ENCODE measurements at regions not wholly inside any gene's neighbourhood (a gene's known extent, or its start where the extent isn't known, plus 50 kb on each side); places are given as distances from the start of the nearest gene placed in this dataset.

DNA sequence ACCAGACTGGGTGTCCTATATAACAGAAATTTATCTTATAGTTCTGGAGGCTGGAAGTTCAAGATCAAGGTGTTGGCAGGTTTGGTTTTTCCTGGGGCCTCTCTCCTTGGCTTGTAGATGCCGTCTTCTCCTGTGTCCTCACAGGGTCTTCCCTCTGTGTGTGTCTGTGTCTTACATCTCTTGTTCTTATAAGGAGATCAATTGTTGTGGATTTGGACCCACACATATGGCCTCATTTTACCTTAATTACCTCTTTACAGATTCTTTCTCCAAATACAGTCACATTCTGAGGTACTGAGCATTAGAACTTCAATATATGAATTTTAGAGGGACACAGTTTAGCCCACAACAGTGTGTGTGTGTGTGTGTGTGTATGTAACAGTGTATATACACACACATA, 74.5 kb downstream of the EDN1 start:
- Histone ChIP-seq H3K27ac (ENCODE audit: low read depth, low read length, poor library complexity, severe bottlenecking) (no peak overlapping the region), H3K4me2 (ENCODE audit: low read length) (no peak overlapping the region), H3K9me2 (ENCODE audit: insufficient read depth, low read length) (no peaks in the 10 kb centered on the region), H3K4me1 (ENCODE audit: insufficient read depth, low read length, poor library complexity, severe bottlenecking) (peaks cover 17% of the 10 kb centered on the region), H3K79me2 (ENCODE audit: insufficient read depth, low read depth, low read length) (no peaks in the 10 kb centered on the region), H2AFZ (ENCODE audit: low read length) (no peak overlapping the region), H4K20me1 (ENCODE audit: insufficient read depth, low read length) (no peaks in the 10 kb centered on the region), H3K36me3 (ENCODE audit: insufficient read depth, low read length) (no peaks in the 10 kb centered on the region), H3K4me3 (ENCODE audit: low read depth, low read length, poor library complexity, severe bottlenecking) (no peak overlapping the region), H3K9me3 (ENCODE audit: low read length) (no peaks in the 10 kb centered on the region)
- no peak for DNase-seq (ENCODE audit: low spot score)
- intact Hi-C loops (cut with micrococcal nuclease; ENCODE audit: unreplicated experiment): no loop called here
- TF ChIP-seq EZH2phosphoT487 (IDR thresholded peaks at IDR 0.05; ENCODE audit: borderline replicate concordance, low read depth, low read length): no peak
- TF ChIP-seq, protein P1, sequence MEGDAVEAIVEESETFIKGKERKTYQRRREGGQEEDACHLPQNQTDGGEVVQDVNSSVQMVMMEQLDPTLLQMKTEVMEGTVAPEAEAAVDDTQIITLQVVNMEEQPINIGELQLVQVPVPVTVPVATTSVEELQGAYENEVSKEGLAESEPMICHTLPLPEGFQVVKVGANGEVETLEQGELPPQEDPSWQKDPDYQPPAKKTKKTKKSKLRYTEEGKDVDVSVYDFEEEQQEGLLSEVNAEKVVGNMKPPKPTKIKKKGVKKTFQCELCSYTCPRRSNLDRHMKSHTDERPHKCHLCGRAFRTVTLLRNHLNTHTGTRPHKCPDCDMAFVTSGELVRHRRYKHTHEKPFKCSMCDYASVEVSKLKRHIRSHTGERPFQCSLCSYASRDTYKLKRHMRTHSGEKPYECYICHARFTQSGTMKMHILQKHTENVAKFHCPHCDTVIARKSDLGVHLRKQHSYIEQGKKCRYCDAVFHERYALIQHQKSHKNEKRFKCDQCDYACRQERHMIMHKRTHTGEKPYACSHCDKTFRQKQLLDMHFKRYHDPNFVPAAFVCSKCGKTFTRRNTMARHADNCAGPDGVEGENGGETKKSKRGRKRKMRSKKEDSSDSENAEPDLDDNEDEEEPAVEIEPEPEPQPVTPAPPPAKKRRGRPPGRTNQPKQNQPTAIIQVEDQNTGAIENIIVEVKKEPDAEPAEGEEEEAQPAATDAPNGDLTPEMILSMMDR (conservative IDR thresholded peaks at IDR 0.05; ENCODE audit: low read length): no peak
- ChIA-PET POLR2A (interaction anchor here (1.0 kb wide), 1 partner anchor 16 kb away, joined by 3 read pairs; no protein-coding TSS in a partner anchor), CTCF (ENCODE audit: unreplicated experiment) (no interaction called here)
- no TSS peak for BruUV-seq (replicated peaks)

DNA sequence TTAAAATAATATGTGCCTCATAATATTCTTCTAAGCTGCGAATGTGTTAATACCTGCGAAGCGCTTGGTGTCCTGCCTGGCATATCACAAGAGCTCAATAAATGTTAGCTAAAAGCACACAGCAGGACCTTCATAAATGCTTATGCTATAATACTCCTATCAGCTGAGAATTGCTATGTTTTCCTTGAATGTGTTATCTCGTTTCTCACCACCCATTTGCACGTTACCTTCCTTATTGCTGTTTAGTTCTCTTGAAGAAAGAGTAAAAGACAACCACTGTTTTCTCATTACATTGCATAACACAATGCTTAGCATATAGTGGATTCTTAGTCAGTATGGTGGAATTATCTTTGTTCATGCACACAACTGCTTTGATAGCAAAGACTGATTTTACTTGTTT, 76.6 kb downstream of the EDN1 start:
- CTCF ChIA-PET (ENCODE audit: unreplicated experiment): no interaction called here
- POLR2A ChIA-PET: no interaction called here
- Histone ChIP-seq H3K4me1 (ENCODE audit: insufficient read depth, low read length, poor library complexity, severe bottlenecking) (peaks cover 17% of the 10 kb centered on the region), H3K79me2 (ENCODE audit: insufficient read depth, low read depth, low read length) (no peaks in the 10 kb centered on the region), H3K36me3 (ENCODE audit: insufficient read depth, low read length) (no peaks in the 10 kb centered on the region), H3K9me2 (ENCODE audit: insufficient read depth, low read length) (no peaks in the 10 kb centered on the region), H4K20me1 (ENCODE audit: insufficient read depth, low read length) (no peaks in the 10 kb centered on the region), H3K4me2 (ENCODE audit: low read length) (no peak overlapping the region), H3K4me3 (ENCODE audit: low read depth, low read length, poor library complexity, severe bottlenecking) (no peak overlapping the region), H2AFZ (ENCODE audit: low read length) (no peak overlapping the region), H3K27ac (ENCODE audit: low read depth, low read length, poor library complexity, severe bottlenecking) (no peak overlapping the region), H3K9me3 (ENCODE audit: low read length) (no peaks in the 10 kb centered on the region)
- TF ChIP-seq, protein P1 (conservative IDR thresholded peaks at IDR 0.05; ENCODE audit: low read length): no peak
- no peak for TF ChIP-seq EZH2phosphoT487 (IDR thresholded peaks at IDR 0.05; ENCODE audit: borderline replicate concordance, low read depth, low read length)
- DNase-seq (ENCODE audit: low spot score): no peak
- intact Hi-C loops (cut with micrococcal nuclease; ENCODE audit: unreplicated experiment): no loop called here
- BruUV-seq (replicated peaks): no TSS peak

GRCh38 chr6:12367412-12367811, 77.3 kb downstream of the EDN1 start:
- Histone ChIP-seq H2AFZ (ENCODE audit: low read length) (no peak overlapping the region), H3K4me3 (ENCODE audit: low read depth, low read length, poor library complexity, severe bottlenecking) (no peak overlapping the region), H3K9me2 (ENCODE audit: insufficient read depth, low read length) (no peaks in the 10 kb centered on the region), H3K4me1 (ENCODE audit: insufficient read depth, low read length, poor library complexity, severe bottlenecking) (peaks cover 16% of the 10 kb centered on the region), H3K36me3 (ENCODE audit: insufficient read depth, low read length) (no peaks in the 10 kb centered on the region), H3K9me3 (ENCODE audit: low read length) (no peaks in the 10 kb centered on the region), H3K79me2 (ENCODE audit: insufficient read depth, low read depth, low read length) (no peaks in the 10 kb centered on the region), H3K4me2 (ENCODE audit: low read length) (no peak overlapping the region), H3K27ac (ENCODE audit: low read depth, low read length, poor library complexity, severe bottlenecking) (no peak overlapping the region), H4K20me1 (ENCODE audit: insufficient read depth, low read length) (no peaks in the 10 kb centered on the region)
- DNase-seq (ENCODE audit: low spot score): no peak
- TF ChIP-seq EZH2phosphoT487 (IDR thresholded peaks at IDR 0.05; ENCODE audit: borderline replicate concordance, low read depth, low read length): no peak
- TF ChIP-seq, protein P1 (conservative IDR thresholded peaks at IDR 0.05; ENCODE audit: low read length): no peak
- intact Hi-C loops (cut with micrococcal nuclease; ENCODE audit: unreplicated experiment): no loop called here
- POLR2A ChIA-PET: no interaction called here
- CTCF ChIA-PET (ENCODE audit: unreplicated experiment): no interaction called here
- no TSS peak for BruUV-seq (replicated peaks)

Data from OCI-LY7 (cell line).